GM21367 (cell line): ENCODE measurements at regions not wholly inside any gene's neighbourhood (a gene's known extent, or its start where the extent isn't known, plus 50 kb on each side); places are given as distances from the start of the nearest gene placed in this dataset.

Experiments used
- ATAC-seq: cut with Tn5 transposase; IDR thresholded peaks from one replicate; pipeline ENCODE4 v1.9.1; 2021; ENCODE audit not compliant: unreplicated experiment

DNA sequence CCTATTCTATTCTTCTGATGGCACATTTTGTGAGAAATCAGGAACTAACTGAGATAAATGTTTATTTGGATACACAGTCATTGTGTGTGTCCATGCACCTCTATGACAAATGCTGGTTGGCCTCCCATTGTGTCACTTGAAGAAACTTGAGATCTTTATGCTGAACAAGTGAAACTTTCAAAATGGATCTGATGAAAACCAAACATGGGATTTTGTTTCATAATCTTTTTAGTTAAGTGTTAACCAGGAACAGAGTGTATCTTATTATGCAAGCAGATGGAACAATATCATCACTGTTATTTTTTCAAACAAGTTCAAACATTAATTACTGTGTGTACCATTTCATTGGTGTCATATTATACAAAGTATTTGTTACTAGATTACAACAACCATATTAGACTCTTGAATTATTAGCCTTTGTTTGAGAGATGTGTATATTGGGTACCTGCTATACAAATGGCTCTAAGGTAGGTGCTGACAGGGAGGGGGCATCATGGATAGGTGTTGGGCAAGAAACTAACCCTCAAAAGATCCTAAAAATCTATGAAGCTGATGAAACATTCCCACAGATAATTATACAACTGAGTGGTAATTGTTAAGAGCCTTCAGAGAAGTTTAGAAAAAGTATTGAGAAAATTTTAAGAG, 159.8 kb downstream of the PALM2AKAP2 start:
- no peak for ATAC-seq

DNA sequence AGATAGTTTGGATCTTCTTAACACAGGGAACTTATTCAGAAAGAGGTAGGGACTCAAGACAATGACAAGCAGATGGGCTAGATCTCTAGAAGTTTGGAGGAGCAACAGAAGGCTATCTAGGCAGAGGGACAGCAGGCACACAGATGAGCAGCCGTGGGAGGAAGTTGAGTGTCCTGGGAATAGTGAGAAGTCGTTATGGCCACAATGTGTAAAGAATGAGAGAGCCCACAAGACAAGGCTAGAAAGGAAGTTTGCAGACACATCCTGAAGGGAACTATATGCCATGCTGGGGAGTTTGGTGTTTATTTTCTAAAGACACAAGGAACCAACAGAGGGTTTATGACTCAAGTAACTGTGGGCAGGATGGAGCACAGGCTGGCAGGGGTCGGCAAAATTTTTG, 160.6 kb downstream of the PALM2AKAP2 start:
- no peak for ATAC-seq

DNA sequence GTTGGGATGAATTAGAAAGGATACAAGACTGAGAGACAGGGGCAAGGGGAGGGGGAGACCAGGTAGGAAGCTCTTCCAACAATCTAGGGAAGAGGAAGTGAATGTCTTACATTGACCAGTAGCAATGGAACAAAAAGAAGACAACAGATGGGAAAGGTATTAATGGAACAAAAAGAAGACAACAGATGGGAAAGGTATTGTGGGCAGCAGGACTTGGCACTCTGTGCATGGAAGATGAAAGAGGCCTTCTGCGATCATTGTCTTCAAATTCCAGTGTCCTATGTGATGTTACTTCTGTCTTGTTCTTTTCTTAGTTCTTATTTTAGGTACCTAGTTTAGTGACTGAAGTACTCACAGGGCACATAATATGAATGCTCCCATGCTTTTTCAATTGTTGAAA, 161.8 kb downstream of the PALM2AKAP2 start:
- no peak for ATAC-seq

DNA sequence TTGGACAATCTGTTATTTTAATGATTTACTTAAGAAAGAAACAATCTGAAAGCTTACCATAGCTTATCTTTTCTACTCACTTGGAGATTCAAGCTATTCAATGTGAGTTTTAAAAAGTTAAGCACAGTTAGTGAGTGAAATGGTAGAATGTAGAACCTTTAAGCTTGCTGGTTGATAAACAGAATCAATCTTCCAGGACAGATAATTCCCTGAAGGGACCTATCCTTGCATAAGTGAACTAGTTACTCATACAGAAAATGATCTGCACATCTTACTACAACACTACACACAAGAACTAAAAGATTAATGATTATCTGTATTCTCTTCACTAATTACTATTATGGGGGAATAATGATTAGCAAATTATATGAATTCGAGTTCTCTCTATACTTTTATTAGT, 165.6 kb downstream of the PALM2AKAP2 start:
- no peak for ATAC-seq

DNA sequence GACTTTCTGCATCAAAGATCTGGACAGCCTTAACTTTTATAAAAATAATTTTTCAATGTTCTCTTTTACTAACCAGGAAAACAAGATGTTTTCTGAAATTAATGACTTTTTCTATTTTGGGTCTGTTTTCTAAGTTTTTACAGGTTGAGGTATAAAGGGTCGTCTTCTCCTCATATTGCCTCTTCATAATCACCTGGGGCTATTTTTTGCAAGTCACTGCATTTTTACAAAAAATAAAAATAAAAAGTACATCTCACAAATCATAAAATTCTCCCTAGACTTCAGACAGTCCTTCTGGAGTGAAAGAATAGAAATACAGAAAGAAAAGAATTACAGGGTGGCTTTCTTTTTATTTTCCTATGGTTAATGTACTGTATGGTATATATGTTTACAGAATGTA, 168.5 kb downstream of the PALM2AKAP2 start:
- no peak for ATAC-seq

DNA sequence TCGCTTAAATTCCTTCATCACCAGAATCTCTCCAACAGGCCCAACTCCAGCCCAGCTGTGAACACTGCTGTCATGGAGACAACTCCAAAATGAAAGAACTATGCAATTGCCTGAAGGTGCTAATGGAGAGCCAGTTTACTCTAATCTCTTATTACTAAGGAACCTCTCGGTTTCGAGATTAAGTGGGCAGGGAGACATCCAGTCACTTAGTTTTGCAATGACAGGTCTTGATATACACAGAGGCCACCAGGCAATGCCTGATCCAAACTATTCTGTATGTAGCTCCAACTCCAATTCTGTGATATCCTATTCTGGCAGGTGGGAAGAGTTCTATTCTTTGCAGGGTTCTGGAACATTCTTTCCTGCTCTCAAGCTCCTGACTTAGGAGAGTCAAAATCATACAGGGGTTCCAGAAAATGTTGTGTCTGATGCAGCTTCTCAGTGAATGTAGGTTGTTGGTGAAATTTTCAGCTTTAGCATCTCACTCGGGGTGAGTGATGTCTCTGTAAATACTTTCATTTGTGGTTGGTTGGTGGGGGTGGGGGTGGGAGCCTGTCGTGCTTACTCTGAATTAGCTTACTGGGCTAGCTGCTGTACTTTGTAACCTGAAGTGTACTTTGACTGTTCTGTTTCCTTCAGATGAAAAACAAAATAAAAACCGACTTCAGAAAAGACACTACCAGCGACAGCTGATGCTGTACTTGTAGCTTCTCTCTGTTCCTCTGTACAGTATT, 170.9 kb downstream of the PALM2AKAP2 start:
- no peak for ATAC-seq

DNA sequence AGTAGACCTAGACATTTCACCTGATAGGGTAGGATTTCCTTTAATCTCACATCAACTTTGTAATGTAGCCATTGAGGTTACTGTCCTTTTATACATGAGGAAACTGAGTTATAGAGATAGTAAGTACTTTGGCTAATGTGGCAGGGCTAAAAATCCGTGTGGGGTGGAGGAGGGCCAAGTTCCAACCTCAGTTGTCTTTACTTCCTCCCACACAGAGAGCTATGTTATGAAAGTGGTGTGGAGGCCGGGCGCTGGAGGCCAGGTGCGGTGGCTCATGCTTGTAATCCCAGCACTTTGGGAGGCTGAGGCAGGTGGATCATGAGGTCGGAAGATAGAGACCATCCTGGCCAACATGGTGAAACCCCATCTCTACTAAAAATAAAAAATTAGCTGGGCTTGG, 173.3 kb downstream of the PALM2AKAP2 start:
- ATAC-seq, result no peak

DNA sequence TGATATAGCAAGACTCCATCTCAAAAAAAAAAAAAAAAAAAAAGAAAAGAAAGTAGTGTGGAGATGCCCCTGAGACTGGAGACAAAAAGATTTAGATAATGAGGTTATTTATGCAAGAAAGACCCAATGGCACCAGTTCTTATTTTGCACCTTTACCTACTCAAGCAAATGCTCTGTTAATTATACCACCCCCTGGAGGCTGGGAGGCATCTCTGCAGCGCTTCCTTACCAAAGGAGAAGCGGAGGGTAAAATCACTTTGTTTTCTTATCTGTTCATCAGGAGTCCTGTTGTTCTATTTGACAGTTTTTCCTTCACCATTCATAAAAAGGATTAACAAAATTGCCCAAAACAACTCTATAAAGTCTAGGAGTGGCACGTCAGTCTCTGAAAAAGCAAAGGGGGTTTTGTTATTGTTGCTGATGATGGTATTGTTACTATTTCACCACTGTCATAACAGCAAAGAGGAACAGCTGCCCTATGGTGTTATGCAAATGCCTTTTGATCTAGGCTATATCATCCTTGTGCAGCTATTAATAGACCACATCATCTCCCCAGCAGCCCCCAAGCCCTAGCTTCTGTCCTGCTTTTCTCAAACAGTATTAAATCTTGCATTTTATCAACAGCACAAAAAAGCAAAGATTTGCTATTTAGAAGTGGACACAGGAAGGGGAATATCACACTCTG, 174.0 kb downstream of the PALM2AKAP2 start:
- no peak for ATAC-seq

DNA sequence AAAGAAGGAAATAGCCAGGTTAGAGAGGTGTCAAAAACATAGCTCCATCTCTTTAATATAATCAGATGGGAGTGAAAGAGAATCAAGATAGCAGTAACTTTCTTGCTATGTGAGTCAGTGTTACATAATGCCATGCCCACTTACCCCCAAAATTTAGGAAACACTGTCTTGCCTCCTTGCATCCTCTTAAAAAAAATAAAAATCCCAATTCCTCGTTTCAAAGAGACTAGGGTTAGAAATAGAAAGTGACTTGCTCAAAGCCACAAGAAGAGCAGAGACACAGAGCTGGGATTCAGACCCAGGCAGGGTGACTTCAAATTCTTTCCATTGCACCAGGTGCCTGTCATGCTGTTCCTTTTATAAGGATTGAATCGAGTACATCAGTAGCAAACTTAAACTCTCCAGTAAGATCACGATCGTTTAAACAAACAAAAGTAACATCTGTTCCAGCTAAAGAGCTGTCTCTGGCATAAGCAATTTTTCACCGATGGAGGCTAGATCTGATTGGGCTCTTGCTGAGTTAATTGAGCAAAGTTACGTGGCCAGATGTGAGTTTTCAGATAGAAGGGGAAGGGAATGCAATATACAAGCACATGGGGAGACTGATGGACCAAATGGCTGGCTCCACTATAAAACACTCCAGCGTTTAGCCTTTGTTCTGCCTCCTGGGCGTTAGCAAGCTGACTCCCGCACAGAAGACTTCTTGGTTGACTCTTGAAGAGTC, 176.9 kb downstream of the PALM2AKAP2 start:
- no peak for ATAC-seq

DNA sequence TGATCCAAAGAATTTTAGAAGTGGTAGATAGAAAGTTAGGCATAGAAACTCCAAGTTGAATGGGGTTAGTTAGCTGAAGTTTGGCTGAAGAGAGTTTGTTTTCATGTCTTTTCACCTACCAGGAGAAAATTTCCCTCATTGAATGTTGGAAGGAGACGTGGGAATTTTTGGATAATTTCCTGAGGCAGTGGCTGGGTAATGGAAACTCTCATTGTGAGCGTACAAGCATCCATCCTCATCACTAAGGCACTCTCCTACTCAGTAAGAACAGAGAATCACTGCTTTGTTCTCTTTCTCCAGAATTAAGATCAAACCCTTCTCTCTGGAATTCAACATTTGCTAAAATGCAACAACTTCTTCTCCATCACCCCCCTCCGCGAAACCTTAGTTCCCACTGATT, 179.7 kb downstream of the PALM2AKAP2 start:
- ATAC-seq, result no peak

DNA sequence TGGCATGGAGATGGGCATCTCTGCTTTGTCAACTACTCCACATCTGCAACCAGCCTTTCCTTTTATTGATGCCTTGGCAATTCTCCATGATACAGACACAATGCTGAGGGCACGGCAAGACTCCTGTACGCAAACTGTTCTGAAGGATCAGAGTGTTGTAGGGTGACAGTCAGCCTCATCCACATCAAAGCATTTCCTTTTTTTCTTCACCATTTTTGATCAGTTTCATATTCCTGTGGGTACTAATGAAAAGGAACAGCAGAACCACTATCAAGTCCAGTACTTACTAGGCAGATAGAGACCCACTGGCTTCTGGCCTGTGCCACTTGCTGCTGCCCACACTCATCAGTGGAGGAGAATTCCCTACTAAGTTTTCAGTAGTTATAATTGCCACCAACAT, 181.6 kb downstream of the PALM2AKAP2 start:
- no peak for ATAC-seq

DNA sequence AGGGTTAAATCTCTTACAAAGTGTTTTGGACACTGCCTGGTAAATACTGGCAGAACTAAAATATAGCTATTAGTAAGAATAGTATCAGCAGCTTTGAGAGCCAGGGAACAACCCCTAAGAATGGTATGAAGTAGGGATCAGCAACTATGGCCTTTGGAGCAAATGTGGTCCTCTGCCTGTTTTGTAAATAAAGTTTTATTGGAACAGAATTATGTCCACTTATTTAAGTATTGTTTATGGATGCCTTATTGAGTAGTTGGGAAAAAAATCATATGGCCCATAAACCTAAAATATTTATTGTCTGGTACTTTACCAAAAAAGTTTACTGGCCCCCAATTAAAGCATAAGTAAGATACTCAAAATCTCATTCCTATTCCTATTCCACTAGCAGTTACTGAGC, 182.2 kb downstream of the PALM2AKAP2 start:
- ATAC-seq, result no peak

DNA sequence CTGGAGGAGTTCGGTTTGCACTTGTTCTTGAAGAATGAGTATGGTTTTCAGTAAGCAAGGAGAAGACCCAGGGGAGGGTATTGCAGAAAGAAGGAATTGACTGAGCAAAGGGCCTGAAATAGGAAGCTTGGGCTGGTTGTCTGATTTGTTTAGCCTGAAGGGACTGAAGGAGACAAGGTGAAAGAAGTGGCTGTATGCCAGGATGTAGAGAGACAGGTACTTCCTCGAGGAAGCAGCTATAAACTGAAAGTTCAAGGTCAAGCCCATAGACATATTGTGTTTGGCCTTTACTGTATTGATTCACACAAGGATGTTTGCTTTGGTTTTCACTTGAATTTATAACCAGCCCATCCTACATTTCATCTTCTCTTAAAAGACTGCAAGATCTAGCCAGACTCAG, 183.1 kb downstream of the PALM2AKAP2 start:
- no peak for ATAC-seq

DNA sequence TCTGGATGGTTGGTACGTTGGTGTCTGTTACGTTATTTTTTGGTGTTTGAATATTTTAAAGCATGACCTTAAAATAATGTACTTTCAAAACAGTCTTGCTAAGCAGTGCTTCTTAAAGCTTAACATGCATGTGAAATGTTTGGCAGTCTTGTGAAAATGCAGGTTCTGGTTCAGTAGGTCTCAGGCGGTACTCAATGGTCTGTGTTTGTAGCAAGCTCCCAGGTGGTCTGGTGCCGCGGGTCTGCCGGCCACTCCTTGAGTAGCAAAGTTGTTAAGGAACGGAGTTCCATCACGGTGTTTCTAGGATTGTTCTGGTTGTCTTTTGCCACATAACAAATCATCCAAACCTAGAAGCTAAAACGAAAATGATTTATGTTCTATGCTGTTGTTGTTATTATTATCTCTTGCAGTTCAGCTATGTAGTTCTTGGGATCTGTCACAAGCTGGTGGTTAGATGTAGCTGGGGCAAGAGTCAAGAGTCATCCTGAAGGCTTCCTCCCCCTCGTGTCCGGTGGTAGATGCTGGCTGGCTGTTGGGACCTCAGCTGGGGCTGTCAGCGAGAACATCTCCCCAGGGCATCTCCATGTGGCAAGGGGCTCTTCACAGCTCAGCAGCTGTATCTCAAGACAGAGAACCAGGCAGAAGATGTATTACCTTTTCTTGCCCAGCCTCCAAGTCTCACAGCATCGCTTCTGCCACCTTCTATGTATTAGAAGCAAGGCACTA, 186.8 kb downstream of the PALM2AKAP2 start:
- peak; percentile 31 for ATAC-seq

DNA sequence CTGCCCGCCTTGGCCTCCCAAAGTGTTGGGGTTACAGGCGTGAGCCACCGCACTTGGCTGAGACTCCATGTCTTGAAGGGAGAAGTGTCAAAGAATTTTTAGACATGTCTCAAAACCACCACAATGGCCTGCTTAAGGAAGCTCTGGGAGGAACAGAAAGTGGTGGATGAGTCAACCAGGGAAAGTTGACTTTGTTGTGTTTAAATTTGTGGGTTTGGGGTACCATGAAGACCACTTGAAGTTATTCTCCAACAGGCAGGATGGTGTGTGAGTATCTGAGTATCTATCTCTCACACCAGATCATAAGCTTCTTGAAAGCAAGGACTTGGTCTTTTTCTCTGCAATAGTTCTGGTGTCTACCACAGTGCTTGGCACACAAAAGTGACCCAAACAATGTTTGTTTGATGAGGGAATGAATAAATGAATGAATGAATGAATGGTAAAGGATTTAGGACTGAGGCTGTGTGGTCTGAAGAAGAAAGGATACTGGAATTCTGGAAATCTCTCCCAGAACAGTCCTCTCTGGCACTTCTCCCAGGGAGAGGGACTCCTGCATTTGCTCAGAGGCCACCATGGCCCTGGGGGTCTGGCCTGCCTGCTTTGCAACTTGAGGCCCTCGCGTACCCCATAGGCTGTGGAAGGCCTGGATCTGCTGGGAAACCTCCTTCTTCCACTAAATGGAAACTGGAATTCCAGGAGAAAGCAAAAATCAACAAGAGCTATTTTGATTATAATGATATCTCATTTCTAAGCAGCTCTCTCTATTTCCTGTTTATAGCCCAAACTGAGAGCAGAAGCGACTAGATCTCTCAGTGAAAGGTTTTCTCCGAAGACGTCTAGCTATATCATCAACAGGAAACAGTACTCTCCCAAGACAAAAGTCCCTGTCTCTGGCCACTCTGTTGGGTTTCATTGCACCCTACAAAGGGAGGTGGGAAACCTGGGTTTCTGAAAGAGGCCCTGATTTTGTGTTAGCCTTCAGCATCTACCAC, 187.9 kb downstream of the PALM2AKAP2 start:
- peak; percentile 37 for ATAC-seq

DNA sequence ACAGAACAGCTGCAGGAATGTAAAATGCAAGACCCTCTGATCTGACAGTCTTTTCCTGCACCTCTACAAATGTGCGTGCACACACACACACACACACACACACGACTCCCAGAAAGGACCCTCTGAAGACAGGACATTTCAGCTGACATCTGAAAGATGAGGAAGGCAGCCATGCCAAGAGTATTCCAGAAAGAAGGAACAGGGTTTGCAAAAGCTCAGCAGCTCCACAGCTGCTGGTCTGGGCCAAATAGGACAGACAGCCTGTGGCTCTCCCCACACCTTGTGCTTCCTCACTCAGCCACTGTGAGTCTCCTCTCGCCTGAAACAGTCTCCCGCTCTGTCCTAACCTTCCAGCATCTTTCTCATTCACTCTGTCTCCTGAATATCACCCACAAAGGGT, 189.0 kb downstream of the PALM2AKAP2 start:
- no peak for ATAC-seq

DNA sequence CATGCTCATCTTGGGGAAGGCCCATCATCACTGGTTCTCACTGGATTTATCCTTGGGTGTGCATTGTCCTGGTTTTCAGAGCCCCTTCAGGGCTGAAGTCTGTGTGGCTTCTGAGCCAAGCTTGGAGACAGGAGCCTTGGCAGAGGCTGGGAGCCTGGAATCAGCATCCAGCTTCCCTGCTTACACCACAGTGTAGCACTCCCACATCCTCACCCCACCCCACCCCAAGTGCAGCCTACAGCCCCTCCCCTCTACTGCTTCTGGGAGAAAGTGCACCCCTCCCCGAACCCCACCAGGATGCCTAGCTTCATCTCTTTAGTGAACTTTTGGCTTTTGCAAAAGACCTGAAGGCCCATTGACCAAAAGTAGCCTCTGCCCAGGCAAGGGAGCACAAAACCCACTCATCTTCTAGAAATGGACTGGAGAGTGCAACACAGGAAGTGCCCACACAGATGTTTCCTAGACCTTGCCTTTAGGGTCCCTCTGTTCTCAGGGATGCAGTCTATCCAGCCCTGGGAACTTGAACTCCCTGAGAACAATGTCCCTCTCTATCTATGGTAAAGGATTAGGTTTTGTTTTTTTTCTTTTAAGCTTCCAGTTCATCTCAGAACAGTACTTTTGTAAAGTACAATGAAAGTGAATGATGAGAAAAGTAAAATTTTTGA, 189.7 kb downstream of the PALM2AKAP2 start:
- ATAC-seq, result no peak

DNA sequence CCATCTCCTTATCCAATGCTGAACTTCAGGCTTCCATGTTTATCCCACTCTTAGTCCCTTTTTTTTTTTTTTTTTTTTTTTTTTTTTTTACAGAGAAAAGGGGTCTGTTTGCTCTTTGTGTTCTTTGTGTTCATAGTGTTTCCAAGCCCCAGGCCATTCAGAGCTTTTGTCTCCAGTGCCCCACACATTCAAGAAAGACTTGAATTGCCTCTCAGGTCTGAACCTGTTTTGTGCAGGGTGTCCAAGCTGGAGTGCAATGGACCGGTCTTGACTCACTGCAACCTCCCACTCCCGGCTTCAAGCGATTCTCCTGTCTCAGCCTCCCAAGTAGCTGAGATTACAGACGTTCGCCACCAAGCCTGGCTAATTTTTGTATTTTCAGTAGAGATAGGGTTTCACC, 191.2 kb downstream of the PALM2AKAP2 start:
- no peak for ATAC-seq
